GM12864 (cell line): ENCODE measurements at regions not wholly inside any gene's neighbourhood (a gene's known extent, or its start where the extent isn't known, plus 50 kb on each side); places are given as distances from the start of the nearest gene placed in this dataset.

Experiments
- DNase-seq: peaks from one replicate; pipeline ENCODE4 v3.0.0-alpha.2; 2011; ENCODE audit warnings: low read depth
- H3K4me3 ChIP-seq: 2 replicates; pipeline ENCODE4 v1.5.1; 2011; ENCODE audit warnings: mild to moderate bottlenecking, low read depth, low read length, control low read depth
- CTCF ChIP-seq: IDR thresholded peaks from 2 replicates; pipeline ENCODE4 v1.5.1; 2011; ENCODE audit warnings: low read depth, mild to moderate bottlenecking, moderate library complexity, low read length, control low read depth, inconsistent platforms; ENCODE audit errors: missing control alignments

DNA sequence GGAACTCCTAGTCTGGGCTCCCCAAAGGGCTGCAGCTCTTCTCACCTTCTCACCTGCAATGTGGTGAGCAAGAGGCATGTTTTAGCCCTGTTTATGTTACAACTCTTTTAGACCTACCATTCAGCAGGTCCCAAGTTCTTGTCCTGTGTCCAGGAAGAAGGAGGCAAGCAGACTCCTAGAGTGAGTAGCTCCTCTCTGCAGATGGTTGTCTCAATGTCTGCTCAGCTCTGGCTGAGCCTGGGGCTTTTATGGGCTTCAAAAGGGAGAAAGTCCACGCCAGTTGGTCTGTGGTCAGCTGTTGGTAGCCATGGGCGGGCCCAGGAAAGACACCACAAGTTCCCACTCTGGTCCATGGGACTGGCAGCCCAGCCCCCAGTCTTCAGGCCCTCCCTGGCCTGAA lies 148.1 kb upstream of the HS6ST1 start:
- no peak for DNase-seq
- no peak overlapping the region for H3K4me3 ChIP-seq
- no peak for TF ChIP-seq CTCF

GRCh38 chr2:128467321-128467969 lies 148.8 kb upstream of the HS6ST1 start:
- H3K4me3 ChIP-seq: no peak overlapping the region
- no peak for TF ChIP-seq CTCF
- DNase-seq: no peak

GRCh38 chr2:128468186-128468920 lies 149.7 kb upstream of the HS6ST1 start:
- H3K4me3 ChIP-seq: no peak overlapping the region
- no peak for DNase-seq
- TF ChIP-seq CTCF: no peak

DNA sequence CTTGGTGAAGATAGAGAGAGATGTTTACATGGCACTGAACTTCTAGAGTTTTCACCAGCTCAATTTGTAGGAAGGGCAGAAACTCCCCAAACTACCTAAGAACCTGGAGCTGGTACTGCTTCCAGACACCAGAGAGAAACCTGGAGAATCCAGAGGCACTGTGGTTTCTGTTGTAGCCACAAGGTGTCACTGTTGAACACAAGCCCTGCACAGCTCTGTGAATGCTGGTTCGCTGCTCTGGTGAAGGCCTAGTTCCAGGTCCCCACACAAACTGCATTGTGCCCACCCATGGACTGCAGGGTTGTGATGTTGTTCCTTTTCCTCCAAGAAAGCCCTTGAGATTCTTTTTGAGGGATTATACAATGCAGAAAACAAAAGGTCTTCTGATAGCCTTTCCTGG lies 150.5 kb upstream of the HS6ST1 start:
- no peak overlapping the region for H3K4me3 ChIP-seq
- no peak for DNase-seq
- TF ChIP-seq CTCF: peak; percentile 45

DNA sequence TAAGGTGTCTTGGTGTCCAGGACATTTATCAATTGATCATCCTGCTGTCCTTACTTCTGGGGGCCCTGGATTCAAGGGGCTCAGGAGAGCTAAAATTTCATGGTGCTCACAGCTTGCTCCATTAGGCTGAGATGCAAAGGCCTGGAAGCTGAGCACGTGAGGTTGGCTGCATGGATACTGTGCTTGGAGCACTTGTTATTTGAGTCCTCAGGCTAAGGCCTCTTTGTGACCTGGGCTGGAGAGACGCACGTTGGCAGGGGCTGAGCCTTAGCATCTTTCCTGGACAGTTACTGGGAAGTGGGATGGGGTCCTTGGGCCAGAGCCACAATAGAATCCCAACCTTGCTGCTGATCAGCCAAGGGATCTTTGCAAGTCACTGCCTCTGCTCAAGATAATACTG lies 151.2 kb upstream of the HS6ST1 start:
- no peak for DNase-seq
- no peak for TF ChIP-seq CTCF

DNA sequence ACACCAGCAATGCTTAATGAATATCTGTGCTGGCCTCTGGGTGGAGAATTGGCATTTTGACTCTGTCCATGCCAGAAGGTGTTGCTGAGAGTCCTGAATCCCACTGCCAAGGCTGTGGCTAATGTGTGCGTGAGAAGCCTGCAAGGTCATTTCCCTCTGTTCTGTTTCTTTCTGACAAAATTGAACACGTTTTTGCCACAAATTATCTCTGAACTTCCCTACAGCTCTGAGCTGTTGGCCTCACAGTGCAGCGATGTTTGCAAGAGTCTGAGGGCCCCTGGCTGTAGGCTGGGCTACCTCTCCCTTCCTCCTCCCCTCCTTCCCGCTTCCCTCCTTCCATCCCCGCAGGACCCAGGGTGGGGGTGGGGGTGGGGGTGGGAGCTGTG lies 154.1 kb upstream of the HS6ST1 start:
- no peak for DNase-seq
- H3K4me3 ChIP-seq: no peak overlapping the region
- no peak for TF ChIP-seq CTCF

More for the DNA sequence above, 151.2 kb upstream of the HS6ST1 start:
- no peak overlapping the region for H3K4me3 ChIP-seq
